Endometrium (tissue), 2 donors: ENCODE measurements at regions not wholly inside any gene's neighbourhood (a gene's known extent, or its start where the extent isn't known, plus 50 kb on each side); places are given as distances from the start of the nearest gene placed in this dataset.
"Not testable (repeated sequence)": the region's sequence is repeated elsewhere in the genome, so short reads cannot be mapped to it uniquely, and the experiment has no call there.

Source experiments
- FAIRE-seq: peaks from 2 replicates; lab custom pipeline; 2012; peaks lifted over from hg19 to GRCh38; lab: Jason Lieb, UNC
- donor health status: control.
- donor health status: control.

DNA sequence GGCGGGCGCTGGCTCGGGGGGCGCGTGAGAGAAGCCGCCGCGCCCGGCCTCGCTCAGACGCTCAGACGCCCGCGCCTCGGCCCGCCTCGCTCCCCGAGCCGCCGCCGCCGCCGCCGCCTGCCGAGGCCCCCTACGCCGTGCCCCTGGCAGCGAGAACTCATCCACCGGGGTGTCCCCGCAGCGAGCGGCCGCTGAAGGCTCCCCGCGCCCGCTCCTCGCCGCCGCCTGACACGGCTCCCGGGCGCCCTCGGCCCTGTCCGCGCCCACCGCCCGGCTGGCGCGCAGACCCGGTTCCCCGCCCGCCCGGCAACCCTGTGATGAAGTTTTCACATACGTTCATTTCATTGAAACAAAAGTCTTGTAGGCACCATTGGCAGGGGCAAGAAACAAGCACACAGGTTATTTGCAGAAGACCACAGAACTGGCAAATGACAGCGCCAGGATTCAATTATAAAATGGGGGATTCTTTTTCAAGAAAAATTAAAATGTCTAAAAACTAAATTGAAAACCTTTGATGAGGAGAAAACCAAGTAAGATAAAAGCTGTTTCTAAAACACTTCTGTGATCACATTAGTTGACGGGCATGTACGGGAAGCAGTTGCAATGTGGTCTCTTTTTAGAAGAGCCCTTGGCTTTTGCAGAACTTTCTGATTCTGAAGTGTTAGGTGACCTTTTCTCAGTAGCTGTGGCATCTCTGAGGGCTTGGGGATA, 50.5 kb upstream of the TUBA3D start:
- no peak for FAIRE-seq

DNA sequence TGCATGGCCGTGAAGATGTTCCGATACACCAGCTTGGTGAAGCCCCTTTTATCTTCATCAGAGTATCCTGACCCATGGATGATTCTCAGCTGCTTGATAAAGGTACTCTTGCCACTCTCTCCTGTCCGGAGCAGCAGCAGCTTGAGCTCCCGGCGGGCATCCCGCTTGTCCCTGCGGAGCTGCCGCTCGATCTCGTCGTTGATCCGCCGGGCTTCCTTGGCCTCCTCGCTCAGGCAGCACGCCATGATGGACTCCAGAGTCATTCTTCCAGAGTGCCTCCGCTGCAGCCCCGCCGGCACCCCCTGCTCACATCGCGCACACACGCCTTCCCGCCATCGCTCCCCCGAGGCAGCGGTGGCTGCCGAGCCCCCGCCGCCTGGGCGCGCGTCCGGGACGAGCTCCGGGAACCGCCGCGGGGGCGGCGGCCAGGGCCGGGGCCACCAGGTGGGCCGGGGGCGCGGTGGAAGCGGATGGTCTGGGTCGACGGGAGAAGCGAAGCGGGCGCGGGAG, 51.3 kb upstream of the TUBA3D start:
- not testable (repeated sequence) for FAIRE-seq

GRCh38 chr2:131420751-131421150, 55.2 kb upstream of the TUBA3D start:
- not testable (repeated sequence) for FAIRE-seq

GRCh38 chr2:131419441-131419840, 55.5 kb upstream of the RAB6D start:
- peak; percentile 60 for FAIRE-seq

DNA sequence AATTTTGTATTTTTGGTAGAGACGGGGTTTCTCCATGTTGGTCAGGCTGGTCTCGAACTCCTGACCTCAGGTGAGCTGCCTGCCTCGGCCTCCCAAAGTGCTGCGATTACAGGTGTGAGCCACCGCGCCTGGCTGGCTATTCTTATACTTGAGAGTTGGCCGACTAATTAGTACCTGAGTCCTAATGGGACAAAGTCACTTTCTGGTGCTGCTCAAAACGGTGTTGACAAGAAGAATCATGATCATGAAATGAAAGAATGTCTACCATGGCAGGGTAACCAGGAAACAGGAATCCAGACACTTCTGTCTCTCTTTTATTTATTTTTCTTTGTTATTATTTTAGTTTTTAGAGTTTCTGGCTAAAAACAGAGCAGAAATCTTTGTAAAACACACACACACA, 54.7 kb upstream of the RAB6D start:
- no peak for FAIRE-seq

GRCh38 chr2:131417886-131418285, 53.9 kb upstream of the RAB6D start:
- no peak for FAIRE-seq

GRCh38 chr2:131413785-131414184, 49.8 kb upstream of the RAB6D start:
- FAIRE-seq = no peak
